Fibroblast of lung (primary cell): ENCODE measurements at regions not wholly inside any gene's neighbourhood (a gene's known extent, or its start where the extent isn't known, plus 50 kb on each side); places are given as distances from the start of the nearest gene placed in this dataset.

Source experiments
- CTCF ChIP-seq, 2 donors: IDR thresholded peaks in 1 of 2; conservative IDR thresholded peaks in 1 of 2; 1 replicate in 1 of 2; 2 replicates in 1 of 2; pipeline ENCODE4 v1.5.1; 2011 to 2012; ENCODE audit warnings: low read length in 2 of 2, control low read depth in 1 of 2, inconsistent platforms in 1 of 2, low read depth in 1 of 2, mild to moderate bottlenecking in 1 of 2
- EZH2 ChIP-seq: IDR thresholded peaks from 2 replicates; pipeline ENCODE4 v1.5.1; 2012; ENCODE audit warnings: low read length, control low read depth, mild to moderate bottlenecking; ENCODE audit errors: missing control alignments

GRCh38 chr9:81069038-81069795 is 620.1 kb downstream of the TLE1 start:
- TF ChIP-seq EZH2, result no peak
- TF ChIP-seq CTCF (conservative IDR thresholded peaks at IDR 0.05 in 1 of 2, IDR thresholded peaks at IDR 0.05 in 1 of 2; ENCODE audit: low read depth in 1 of 2, low read length in 2 of 2), result no peak
